NCI-H345 treated with DMSO at 0.1 percent for 48 hours (cell line): ENCODE measurements at regions not wholly inside any gene's neighbourhood (a gene's known extent, or its start where the extent isn't known, plus 50 kb on each side); places are given as distances from the start of the nearest gene placed in this dataset.

Source experiments
- DNase-seq: peaks from one replicate; lab custom pipeline; 2025; ENCODE audit not compliant: unreplicated experiment; lab: John Stamatoyannopoulos, UW

DNA sequence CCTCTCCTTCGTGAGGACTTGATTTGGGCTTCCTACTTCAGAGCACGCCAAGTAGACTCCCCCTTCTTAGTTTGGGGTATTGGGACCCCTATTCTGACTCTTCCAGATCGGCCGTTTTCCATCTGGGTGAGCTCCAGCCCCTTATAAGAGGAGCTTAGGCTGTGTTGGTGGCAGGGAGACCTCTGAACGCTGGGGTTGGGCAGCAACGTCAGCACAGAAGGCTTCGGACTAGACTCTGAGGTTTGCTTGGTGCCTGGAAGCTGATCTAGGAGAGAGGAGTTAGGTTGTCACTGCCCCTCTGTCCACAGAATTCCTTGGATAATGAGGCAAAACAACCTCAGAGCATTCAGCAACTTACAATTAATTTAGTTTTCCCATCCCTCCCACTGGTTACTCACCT lies 99.2 kb upstream of the RTL1 start:
- DNase-seq: no peak

DNA sequence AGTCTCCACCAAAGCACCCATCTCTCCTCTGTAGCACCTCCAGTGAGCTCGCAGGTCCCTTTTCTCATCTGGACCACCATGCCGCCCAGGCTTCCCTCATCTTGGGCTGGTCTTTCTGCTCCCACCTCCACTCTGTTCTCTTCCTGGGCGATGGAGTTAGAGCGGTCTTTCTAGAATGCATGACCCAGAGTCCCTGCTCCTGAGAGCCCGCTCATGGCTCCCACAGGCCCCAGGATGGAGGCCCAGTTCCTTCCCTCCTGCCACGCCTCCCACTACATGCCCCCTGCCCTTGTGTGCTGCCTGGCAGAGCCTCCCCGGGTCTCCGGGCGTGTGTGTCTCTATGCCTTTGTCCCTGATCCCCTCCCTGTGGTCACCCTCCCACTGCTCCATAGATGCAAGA lies 100.7 kb upstream of the RTL1 start:
- DNase-seq: no peak

DNA sequence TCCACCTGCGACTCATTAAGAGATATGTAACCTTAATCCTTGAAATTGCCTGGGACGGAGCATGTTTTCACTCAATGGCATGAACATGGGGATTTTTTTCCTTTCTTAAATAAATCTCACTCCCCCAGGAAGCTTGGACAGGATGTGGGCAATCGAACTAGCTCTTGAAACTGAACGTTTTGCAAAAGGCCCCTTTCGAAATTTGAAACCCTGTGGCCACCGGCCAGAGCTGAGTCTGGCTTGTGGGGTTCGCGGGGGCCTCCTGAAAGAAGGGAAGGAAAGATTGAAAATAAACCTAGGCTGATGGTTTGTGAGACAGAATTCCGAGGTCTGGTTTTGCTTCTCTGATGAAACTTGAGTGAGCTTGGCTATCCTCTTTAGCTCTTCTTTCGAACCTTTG lies 101.4 kb upstream of the RTL1 start:
- no peak for DNase-seq

DNA sequence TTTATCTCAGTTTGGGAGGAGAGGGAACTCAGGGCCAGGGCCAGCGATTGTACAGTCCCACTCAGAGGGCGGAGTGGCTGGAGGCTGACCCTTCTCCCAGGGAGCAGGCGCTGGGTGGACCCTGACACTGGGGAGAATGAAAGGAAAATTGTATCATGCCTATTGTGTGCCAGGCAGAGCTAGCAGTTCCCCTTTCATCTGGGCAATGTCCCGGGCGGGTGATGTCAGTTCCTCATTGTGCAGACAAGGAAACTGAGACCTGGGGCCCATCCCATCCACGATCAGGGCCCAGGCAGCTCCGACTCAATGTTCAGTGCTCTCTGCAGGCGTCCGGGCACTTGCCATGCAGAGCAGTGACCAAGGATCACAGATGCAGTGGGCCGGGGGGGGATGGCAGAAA lies 101.9 kb upstream of the RTL1 start:
- no peak for DNase-seq

DNA sequence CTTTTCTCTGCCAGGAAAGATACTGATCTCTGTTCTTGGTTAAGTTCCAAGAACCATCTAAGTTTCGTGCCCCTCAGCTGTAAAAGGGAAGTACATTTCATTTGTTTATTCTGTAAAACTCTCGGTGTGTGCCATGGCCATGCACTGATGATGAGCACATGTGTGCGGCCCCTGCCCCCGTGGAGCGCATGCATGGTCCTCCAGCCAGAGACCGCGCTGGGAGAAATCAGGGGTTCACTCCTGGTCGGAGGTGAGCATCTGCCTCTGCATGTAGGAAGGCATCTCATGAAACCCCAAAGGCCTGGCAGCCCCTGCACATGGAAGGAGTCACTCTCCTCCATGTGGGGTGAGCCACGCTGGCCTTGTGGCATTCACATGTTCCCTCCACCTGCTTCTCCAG lies 102.5 kb upstream of the RTL1 start:
- no peak for DNase-seq

DNA sequence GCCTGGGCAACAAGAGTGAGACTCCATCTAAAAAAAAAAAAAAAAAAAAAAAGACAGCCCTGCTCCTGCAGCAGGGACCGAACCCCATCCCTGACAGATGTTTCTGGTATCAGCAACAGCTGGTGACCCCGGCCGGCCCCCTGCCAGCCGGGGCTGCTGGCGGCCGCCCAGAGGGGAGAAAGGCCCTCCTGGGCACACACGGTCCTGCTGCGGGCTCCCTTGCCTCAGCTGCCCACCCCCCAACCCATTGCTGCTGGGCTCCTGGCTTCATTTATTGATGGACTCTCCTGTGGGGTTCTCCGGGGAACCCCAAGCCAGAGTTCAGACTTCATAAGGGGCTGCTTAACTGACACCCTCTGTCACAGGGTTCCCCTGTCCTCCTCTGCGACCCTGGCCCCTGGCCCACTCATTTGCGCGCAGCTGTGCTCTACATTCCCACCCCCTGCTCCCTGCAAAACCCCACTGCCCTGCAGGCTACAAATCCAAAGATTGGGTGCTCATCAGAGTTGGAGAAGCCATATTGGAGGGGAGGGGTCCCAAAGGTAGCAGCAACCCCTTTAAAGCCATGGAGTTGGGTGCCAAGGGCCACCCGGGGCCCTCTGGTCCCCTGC lies 103.6 kb upstream of the RTL1 start:
- DNase-seq: no peak

DNA sequence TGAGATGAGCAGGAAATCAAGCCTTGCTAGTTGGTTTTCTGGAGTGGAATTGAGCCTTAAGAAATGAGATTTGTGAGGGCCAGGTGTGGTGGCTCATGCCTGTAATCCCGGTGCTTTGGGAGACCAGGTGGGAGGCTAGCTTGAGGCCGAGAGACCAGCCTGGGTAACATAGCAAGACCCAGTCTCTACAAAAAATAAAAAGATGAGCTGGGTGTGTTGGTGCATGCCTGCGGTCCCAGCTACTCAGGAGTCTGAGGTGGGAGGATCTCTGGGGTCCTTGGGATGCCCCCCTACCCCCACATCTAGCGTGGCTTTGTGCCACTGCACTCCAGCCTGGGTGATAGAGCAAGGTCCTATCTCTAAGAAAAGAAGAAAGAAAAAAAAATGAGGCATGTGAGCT lies 104.2 kb upstream of the RTL1 start:
- no peak for DNase-seq

DNA sequence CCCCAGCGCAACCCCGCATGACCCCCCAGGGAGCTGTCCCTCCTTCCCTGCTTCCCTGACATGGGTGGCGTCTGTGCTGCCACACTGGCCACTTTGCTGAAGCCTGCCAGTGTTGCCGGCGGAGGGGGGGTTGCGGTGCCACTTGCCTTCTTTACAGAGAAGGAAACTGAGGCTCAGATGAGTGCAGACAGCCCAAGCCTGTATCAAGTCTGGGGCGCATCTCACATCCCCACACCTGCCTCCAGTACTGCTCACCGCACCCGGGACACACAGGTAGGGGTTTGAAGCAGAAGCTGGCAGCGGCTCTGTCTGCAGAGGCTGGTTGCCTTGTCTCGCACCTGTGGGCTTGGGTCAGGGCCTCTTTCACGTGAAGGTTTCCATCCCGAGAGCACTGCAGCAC lies 104.7 kb upstream of the RTL1 start:
- no peak for DNase-seq

DNA sequence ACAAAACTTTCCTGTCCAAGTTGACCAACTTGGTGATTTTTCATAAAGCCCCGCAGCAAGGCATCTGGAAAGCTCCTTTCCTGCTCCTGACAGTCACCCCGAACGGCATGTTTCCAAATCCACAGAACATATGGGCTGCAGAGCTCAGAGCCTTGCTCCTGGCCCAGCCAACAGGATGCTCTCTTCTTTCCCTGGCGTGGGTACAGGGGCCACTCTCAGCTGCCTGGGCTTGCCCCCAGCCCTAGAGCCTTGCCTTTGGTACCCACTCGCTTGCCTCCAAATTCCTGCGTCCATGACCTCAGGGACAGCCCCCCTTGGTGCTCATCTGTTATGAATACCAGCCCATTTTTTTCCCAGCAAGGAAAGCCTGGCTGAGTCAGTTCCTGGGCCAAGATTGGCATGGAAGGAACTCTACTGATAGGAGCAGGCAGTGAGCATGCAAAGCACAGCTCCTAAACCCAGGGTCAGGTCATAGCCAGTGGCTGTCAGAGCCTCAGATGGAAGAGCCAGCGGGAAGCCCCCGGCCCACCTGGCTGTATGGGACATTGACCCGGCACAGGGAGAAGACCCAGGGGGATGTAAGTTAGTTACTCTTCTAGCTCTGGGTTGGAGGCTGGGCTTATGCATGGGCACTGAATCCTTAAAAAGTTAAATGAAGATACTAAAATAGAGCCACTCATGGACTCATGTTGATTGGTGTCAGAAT lies 105.3 kb upstream of the RTL1 start:
- no peak for DNase-seq

DNA sequence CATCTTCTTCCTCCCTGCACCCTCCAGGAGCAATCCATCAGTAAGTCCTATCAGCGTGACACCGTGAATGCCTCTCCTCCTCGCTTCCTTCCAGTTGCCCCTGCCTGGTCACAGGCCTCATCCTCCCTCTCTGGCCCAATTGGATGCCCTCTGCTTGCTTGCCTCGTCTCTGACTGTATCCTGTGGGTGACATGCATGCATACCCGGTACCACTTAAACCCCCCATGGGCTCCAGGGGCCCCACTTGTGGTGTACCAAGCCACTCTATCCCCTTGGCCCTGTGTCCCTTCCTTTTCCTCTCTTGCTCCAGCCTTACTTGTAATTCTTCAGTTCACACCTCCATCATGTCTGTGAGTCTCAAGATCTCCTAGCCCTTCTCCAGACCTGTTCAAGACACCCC lies 106.0 kb upstream of the RTL1 start:
- DNase-seq: no peak

DNA sequence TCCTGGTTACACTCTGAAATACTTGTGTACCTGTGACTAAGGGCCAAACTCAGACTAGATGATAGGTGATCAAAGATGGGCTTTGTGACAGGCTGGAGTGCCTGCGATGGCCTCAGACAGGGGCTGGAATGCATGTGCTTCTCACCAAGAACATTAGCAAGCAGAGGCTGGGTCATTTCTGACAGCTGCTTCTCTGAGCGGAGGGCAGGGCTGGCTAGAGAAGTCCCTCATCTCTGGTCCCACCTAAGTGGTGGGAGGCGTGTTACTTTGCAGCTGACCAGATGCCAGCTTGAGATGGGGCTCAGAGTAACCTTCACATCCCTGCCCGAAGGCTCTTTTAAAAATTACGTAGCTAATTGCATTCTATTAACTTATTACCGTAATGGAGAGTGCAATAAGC lies 106.8 kb upstream of the RTL1 start:
- DNase-seq: no peak

DNA sequence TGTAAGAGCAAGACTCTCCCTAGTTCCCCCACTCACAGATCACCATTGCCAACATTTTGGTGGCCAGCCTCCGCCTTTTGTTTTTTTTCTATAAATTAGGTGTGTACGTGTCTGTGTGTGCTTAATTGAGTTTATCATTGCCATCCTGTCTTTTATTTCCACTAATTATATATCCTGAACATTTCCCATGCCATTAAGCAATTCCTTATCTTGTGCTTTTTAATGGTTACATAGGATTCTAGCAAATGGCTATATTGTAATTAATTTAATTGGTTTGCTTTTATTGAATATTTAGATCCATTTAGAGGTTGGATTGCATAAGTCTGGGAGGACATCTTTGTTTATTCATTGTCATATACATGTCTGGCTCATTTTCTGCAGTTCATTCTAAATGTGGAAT lies 107.3 kb upstream of the RTL1 start:
- no peak for DNase-seq

DNA sequence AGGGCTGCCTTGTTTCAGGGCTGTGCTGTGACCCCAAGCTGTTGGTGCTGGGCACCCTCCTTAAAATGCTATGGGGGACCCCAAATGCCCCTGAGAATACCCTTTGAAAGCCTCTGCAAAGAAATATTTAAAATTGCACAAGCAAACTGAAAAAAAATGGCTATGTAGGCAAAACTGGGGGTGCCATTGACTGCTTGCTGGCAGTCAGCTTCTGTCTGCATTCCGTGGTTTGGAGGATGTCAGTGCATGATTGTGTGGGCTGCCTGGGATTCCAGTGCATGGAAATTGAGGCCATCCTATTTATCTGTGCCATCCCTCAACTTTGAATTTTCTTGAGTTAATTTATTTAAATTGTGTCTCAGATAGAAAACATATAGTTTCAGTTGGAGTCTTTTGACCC lies 113.7 kb upstream of the RTL1 start:
- DNase-seq: no peak

DNA sequence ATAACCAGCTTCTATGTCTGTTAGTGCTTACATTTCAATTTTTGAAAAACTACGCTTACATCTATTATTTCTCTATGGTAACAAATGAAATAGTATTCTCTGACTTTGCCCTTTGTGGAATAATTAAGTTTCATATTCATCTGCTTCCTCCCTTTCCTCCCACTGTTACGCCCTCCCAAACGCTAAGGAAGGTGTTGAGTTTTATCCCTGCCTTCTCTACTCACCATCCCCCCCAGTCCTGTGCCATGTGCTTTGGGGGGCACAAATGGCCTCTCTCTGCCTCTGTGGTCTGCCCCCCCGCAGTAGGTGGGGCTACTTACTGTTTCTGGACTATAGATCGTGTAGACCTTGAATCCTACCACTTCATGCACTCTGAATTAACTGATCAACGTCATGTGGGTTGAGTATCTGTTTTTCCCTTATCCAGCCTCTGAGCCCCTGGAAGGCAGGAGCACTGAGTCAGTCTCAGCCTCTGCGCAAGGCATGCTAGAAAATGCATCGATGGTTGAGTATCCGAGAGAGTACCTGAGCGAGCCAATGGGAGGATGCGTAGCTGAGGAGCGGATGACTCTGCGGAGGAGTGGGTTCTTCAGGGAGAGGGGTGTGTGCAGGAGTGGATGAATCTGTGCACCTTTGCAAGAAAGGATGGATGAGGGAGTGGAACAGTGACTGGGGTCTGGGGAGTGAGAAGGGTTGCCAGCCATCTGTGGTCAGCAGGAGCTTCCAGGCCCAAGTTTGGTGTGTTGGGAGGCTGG lies 114.5 kb upstream of the RTL1 start:
- DNase-seq: no peak

DNA sequence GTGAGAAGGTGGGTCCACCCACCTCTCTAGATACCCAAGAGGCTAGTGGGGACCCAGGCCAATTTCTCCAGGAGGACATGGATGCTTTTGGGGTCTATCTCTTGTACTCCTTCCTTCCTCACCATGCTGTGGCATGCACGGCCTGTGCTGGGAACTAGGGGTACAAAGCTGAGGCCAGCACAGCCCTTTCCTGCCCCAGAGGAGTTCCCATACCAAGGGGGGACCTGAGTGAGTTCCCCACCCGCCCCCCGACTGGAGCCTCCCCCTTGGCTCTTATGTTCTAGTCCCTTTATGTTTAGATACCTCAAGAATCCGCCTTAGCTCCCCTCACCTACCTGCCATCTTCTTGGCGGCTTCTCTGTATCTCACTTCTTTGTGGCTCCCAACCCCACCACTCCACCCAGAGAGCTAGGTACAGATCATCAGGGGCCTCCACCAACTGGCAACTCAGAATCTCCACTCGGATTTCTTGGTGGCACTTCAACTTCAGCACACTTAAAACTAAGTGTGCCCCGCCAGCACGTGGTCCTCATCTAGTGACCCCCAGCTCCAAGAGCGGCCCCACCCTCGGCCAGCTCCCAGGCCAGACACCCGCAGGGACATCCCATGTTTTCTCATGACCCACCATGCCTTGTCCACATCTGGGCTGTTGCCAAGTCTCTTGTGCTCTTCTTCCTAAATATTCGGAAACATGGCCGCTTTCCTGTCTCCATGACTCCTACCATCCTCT lies 115.2 kb upstream of the RTL1 start:
- no peak for DNase-seq

DNA sequence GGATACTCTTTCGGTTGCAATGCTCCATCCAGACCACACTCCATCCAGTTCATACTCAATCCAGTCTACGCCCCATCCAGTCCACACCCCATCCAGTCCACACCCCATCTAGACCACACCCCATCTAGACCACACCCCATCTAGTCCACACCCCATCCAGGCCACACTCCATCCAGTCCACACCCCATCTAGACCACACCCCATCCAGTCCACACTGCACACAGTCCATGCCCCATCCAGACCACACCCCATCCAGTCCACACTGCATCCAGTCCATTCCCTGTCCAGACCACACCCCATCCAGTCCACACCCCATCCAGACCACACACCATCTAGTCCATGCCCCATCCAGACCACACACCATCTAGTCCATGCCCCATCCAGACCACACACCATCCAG lies 116.0 kb upstream of the RTL1 start:
- DNase-seq: no peak

DNA sequence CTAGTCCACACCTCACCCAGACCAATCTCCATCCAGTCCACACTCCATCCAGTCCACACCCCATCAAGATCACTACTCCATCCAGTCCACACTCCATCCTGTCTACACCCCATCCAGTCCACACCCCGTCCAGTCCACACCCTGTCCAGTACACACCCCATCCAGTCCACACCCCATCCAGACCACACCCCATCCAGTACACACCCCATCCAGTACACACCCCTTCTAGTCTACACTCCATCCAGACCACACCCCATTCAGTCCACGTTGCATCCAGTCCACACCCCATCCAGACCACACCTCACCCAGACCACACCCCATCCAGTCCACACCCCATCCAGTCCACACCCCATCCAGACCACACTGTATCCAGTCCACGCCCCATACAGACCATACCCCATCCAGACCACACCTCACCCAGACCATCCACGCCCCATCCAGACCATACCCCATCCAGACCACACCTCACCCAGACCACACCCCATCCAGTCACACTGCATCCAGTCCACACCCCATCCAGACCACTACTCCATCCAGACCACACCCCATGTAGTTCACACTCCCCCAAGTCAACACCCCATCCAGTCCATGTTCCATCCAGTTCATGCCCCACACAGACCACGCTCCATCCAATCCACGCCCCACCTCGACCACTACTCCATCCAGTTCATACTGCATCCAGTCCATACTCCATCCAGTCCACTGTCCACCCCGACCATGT lies 116.6 kb upstream of the RTL1 start:
- DNase-seq: no peak

DNA sequence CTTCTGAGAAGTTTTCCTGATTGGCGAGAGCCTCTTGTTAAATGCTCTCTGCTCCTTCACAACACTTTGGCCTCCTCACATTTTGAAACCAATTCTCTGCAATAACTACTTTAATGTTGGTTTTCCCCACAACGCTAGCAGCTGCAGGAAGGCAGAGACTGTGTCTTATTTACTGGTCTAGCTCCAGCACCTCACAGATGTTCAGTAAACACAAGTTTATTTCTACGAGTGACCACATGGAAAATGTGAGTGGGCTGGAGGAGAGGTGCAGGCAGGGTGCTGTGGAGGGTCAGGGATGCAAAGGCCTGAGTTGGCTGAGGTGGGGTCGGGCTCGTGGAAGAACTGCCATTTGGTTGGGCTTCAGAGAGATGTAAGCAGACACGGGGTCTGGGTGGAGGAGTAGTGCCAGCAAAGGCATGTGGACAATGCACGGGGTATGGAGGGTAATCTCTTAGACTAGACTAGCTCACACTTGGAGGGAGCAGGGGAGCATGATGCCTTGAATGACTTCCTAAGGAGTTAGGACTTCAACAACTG lies 117.4 kb upstream of the RTL1 start:
- DNase-seq: no peak

DNA sequence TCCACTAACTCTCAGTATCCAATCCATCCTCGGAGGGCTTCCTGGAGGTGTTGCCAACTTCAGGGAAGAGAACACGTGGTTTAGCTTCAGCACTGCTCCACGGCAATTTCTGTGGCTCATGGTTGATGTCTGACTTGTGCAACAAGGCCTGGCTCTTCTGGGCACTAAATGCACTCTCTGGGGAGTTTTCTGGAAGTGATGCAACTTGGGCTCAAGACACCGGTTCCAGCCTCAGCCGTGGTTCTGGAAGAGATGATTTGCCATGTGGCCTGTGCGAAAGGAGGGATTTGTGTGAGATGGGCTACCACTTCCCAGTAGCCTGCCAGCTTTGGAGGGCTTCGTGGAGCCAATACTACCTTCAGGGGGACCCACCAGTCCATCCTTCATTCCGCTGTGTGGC lies 118.6 kb upstream of the RTL1 start:
- no peak for DNase-seq

DNA sequence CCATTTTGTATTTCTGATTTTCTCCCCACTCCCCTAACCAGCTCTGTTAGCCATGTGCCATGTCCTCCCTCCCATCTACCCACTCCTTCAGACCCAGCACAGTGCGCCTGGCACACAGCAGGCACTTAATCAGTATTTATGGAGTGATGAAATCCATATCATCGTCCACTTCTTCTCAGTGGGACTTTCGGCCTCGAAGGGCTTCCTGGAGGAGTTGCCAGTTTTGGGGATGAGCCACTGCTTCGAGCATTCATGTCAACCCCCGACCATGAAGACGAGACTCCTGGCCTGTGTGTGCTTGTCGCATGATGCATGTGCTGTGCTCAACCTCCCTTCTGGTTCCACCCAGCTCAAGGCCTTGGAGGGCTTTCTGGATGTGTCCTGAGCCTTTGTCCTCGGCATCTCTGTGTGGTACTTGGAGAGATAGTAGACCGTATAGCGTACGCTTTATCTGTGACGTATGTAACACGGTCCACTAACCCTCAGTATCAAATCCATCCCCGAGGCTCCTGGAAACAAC lies 119.5 kb upstream of the RTL1 start:
- no peak for DNase-seq

DNA sequence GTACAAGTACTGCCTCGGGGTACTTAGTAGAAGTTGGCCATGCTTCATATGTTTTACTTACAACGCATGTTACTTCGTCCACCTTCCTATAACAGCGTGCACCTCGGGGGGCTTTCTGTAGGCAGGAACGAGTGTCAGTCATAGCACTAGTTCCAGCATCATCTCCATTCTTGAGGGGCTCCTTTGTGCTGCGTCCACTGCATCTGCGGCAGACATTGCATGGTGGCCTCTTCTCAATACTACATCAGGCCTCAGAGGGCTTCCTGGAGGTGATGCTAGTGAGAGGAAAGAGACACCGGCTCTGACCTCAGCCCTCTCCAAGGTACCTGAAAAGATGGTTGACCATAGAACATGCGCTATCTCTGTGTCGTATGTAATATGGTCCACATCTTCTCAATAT lies 121.2 kb upstream of the RTL1 start:
- no peak for DNase-seq
